GM23248 (cell line): ENCODE measurements at regions not wholly inside any gene's neighbourhood (a gene's known extent, or its start where the extent isn't known, plus 50 kb on each side); places are given as distances from the start of the nearest gene placed in this dataset.
"Not testable (repeated sequence)": the region's sequence is repeated elsewhere in the genome, so short reads cannot be mapped to it uniquely, and the experiment has no call there.

Experiments used
- DNase-seq: peaks from one replicate; pipeline ENCODE4 v3.0.0-alpha.2; 2015
- H2AFZ ChIP-seq: fragments of 200-600 bp; sonication (generic); 2 replicates; pipeline ENCODE4 v1.6.1; 2016; ENCODE audit warnings: antibody characterized with exemption
- H3F3A ChIP-seq: fragments of 200-600 bp; sonication (generic); 2 replicates; pipeline ENCODE4 v1.6.1; 2016; ENCODE audit warnings: mild to moderate bottlenecking, antibody characterized with exemption, mixed run types; ENCODE audit not compliant: insufficient read depth
- H3K27ac ChIP-seq: fragments of 200-600 bp; sonication (generic); 2 replicates; pipeline ENCODE4 v1.5.1; 2016; ENCODE audit warnings: mild to moderate bottlenecking
- H3K27me3 ChIP-seq: fragments of 200-600 bp; sonication (generic); replicated peaks from 2 replicates; pipeline ENCODE4 v1.6.1; 2016; ENCODE audit warnings: mild to moderate bottlenecking; ENCODE audit not compliant: insufficient read depth
- H3K36me3 ChIP-seq: fragments of 200-600 bp; sonication (generic); 2 replicates; pipeline ENCODE4 v1.6.1; 2016; ENCODE audit warnings: low read depth, mild to moderate bottlenecking
- H3K4me1 ChIP-seq: fragments of 200-600 bp; sonication (generic); 2 replicates; pipeline ENCODE4 v1.6.1; 2016; ENCODE audit warnings: mild to moderate bottlenecking; ENCODE audit not compliant: insufficient read depth
- H3K4me2 ChIP-seq: fragments of 200-600 bp; sonication (generic); one replicate; pipeline ENCODE4 v1.6.1; 2016; ENCODE audit warnings: mild to moderate bottlenecking; ENCODE audit not compliant: unreplicated experiment
- H3K4me3 ChIP-seq: fragments of 200-600 bp; sonication (generic); 2 replicates; pipeline ENCODE4 v1.5.1; 2016; ENCODE audit warnings: mild to moderate bottlenecking
- H3K79me2 ChIP-seq: fragments of 200-600 bp; sonication (generic); 2 replicates; pipeline ENCODE4 v1.6.1; 2016; ENCODE audit warnings: mild to moderate bottlenecking; ENCODE audit not compliant: insufficient read depth
- H3K9ac ChIP-seq: fragments of 200-600 bp; sonication (generic); 2 replicates; pipeline ENCODE4 v1.6.1; 2016; ENCODE audit warnings: mild to moderate bottlenecking
- H3K9me2 ChIP-seq: fragments of 200-600 bp; sonication (generic); 2 replicates; pipeline ENCODE4 v1.6.1; 2016; ENCODE audit warnings: mixed run types, mild to moderate bottlenecking, moderate library complexity; ENCODE audit not compliant: insufficient read depth
- H3K9me3 ChIP-seq: fragments of 200-600 bp; sonication (generic); one replicate; pipeline ENCODE4 v1.6.1; 2017; ENCODE audit warnings: low read depth
- H4K20me1 ChIP-seq: fragments of 200-600 bp; sonication (generic); 2 replicates; pipeline ENCODE4 v1.6.0; 2016; ENCODE audit not compliant: insufficient read depth
- EZH2 ChIP-seq: fragments of 200-600 bp; sonication (generic); IDR thresholded peaks from 2 replicates; pipeline ENCODE4 v1.6.1; 2018; ENCODE audit warnings: antibody characterized with exemption, mild to moderate bottlenecking; ENCODE audit not compliant: insufficient read depth, poor library complexity, severe bottlenecking
- EZH2phosphoT487 ChIP-seq: fragments of 200-600 bp; sonication (generic); IDR thresholded peaks from 2 replicates; pipeline ENCODE4 v1.6.1; 2018; ENCODE audit warnings: antibody characterized with exemption, moderate library complexity, mild to moderate bottlenecking, low read depth; ENCODE audit not compliant: insufficient read depth
- WGBS, 2 experiments: methylation state at CpG; one replicate each; pipeline ENCODE4 v1.1.6; 2015 to 2017; ENCODE audit warnings: low lambda C conversion rate in 2 of 2, low coverage in 1 of 2; ENCODE audit errors: missing lambda C conversion rate in 2 of 2; 5-methylcytosine and 5-hydroxymethylcytosine counted together
- in situ Hi-C: fragments of 300-500 bp; cut with MboI; formaldehyde crosslinking; loops from 2 replicates; pipeline ENCODE4 v1.15.0; 2020

- no peak overlapping the region for H3K27ac ChIP-seq
- H2AFZ ChIP-seq = no peak overlapping the region
- H3K79me2 ChIP-seq = no peaks in the 10 kb centered on the region
- TF ChIP-seq EZH2phosphoT487 (no peak), EZH2 (no peak)
- no peaks in the 10 kb centered on the region for H3K9me2 ChIP-seq
- H4K20me1 ChIP-seq = no peaks in the 10 kb centered on the region
- H3K9ac ChIP-seq = no peak overlapping the region
- no peaks in the 10 kb centered on the region for H3F3A ChIP-seq
- H3K4me2 ChIP-seq = no peak overlapping the region
- no peaks in the 10 kb centered on the region for H3K36me3 ChIP-seq
- 60 to 62% methylated on average over 3 of the region's 3 CpGs for WGBS, 2 experiments
- no peaks in the 10 kb centered on the region for H3K4me1 ChIP-seq
- in situ Hi-C loops = no loop called here
- no peak overlapping the region for H3K4me3 ChIP-seq
- no peak for DNase-seq
- no peaks in the 10 kb centered on the region for H3K27me3 ChIP-seq
- H3K9me3 ChIP-seq = no peaks in the 10 kb centered on the region
These were observed 93.1 kb downstream of the WTIP start for GRCh38 chr19:34574704-34575103.

GRCh38 chr19:34573226-34573864, 91.8 kb downstream of the WTIP start:
- Histone ChIP-seq H3K27me3 (no peaks in the 10 kb centered on the region), H3K4me1 (no peaks in the 10 kb centered on the region), H3K9me2 (no peaks in the 10 kb centered on the region), H3K27ac (no peak overlapping the region), H3K4me3 (no peak overlapping the region), H3K9me3 (no peaks in the 10 kb centered on the region), H2AFZ (no peak overlapping the region), H4K20me1 (no peaks in the 10 kb centered on the region), H3K36me3 (no peaks in the 10 kb centered on the region), H3K9ac (no peak overlapping the region), H3K79me2 (no peaks in the 10 kb centered on the region), H3K4me2 (no peak overlapping the region), H3F3A (no peaks in the 10 kb centered on the region)
- TF ChIP-seq EZH2 = no peak
- no peak for TF ChIP-seq EZH2phosphoT487
- no peak for DNase-seq
- 36 to 40% methylated on average over 13 of the region's 14 CpGs for WGBS, 2 experiments
- in situ Hi-C loops = no loop called here

- in situ Hi-C loops, H3K9ac ChIP-seq, H4K20me1 ChIP-seq, H3K27ac ChIP-seq, H3K27me3 ChIP-seq, H3F3A ChIP-seq, H3K4me2 ChIP-seq, H2AFZ ChIP-seq, H3K79me2 ChIP-seq, DNase-seq, H3K9me2 ChIP-seq, H3K4me3 ChIP-seq, H3K9me3 ChIP-seq, H3K36me3 ChIP-seq, H3K4me1 ChIP-seq: not testable (repeated sequence)
- WGBS, 2 experiments = 46 to 59% methylated on average over 6 of the region's 6 CpGs
These were observed 88.6 kb downstream of the WTIP start for GRCh38 chr19:34570140-34570539.

GRCh38 chr19:34562344-34562743, 80.8 kb downstream of the WTIP start:
- WGBS, 2 experiments = 29 to 31% methylated on average over 3 of the region's 3 CpGs
- H4K20me1 ChIP-seq, H3K4me2 ChIP-seq, H2AFZ ChIP-seq, H3K4me1 ChIP-seq, H3K9me2 ChIP-seq, in situ Hi-C loops, H3K36me3 ChIP-seq, DNase-seq, H3K27me3 ChIP-seq, H3K9ac ChIP-seq, H3F3A ChIP-seq, H3K79me2 ChIP-seq, H3K4me3 ChIP-seq, H3K9me3 ChIP-seq, H3K27ac ChIP-seq: not testable (repeated sequence)
